NCI-H1105 (cell line): ENCODE measurements at regions not wholly inside any gene's neighbourhood (a gene's known extent, or its start where the extent isn't known, plus 50 kb on each side); places are given as distances from the start of the nearest gene placed in this dataset.

Source experiments
- DNase-seq: peaks from one replicate; lab custom pipeline; 2025; lab: John Stamatoyannopoulos, UW

GRCh38 chr15:35596285-35596684, 50.3 kb upstream of the DPH6 start:
- DNase-seq, result no peak

GRCh38 chr15:35602836-35603235, 56.9 kb upstream of the DPH6 start:
- no peak for DNase-seq

- DNase-seq, result no peak
These were observed 57.3 kb upstream of the DPH6 start for GRCh38 chr15:35603301-35603700.

GRCh38 chr15:35603856-35604255, 57.9 kb upstream of the DPH6 start:
- no peak for DNase-seq

- no peak for DNase-seq
These were observed 59.9 kb upstream of the DPH6 start for GRCh38 chr15:35605764-35606449.

GRCh38 chr15:35606450-35606779, 60.5 kb upstream of the DPH6 start:
- no peak for DNase-seq

GRCh38 chr15:35616498-35617271, 70.7 kb upstream of the DPH6 start:
- no peak for DNase-seq

- no peak for DNase-seq
These were observed 72.6 kb upstream of the DPH6 start for GRCh38 chr15:35618260-35619188.

GRCh38 chr15:35622641-35623340, 76.8 kb upstream of the DPH6 start:
- DNase-seq, result no peak

- DNase-seq, result no peak
These were observed 78.9 kb upstream of the DPH6 start for GRCh38 chr15:35624881-35625280.

GRCh38 chr15:35626571-35627318, 80.8 kb upstream of the DPH6 start:
- no peak for DNase-seq

- no peak for DNase-seq
These were observed 81.7 kb upstream of the DPH6 start for GRCh38 chr15:35627696-35628095.

- DNase-seq, result no peak
These were observed 83.8 kb upstream of the DPH6 start for GRCh38 chr15:35629766-35630165.

- no peak for DNase-seq
These were observed 84.6 kb upstream of the DPH6 start for GRCh38 chr15:35630532-35630931.

GRCh38 chr15:35630985-35631384, 85.0 kb upstream of the DPH6 start:
- DNase-seq, result no peak

GRCh38 chr15:35633677-35634076, 87.7 kb upstream of the DPH6 start:
- DNase-seq, result no peak

GRCh38 chr15:35646790-35647189, 100.8 kb upstream of the DPH6 start:
- DNase-seq, result no peak

GRCh38 chr15:35647303-35647702, 101.3 kb upstream of the DPH6 start:
- DNase-seq, result no peak

- no peak for DNase-seq
These were observed 103.0 kb upstream of the DPH6 start for GRCh38 chr15:35648941-35649340.

GRCh38 chr15:35649575-35649974, 103.6 kb upstream of the DPH6 start:
- DNase-seq, result no peak

GRCh38 chr15:35654332-35654731, 108.4 kb upstream of the DPH6 start:
- no peak for DNase-seq
